H1 (cell line): ENCODE measurements at regions not wholly inside any gene's neighbourhood (a gene's known extent, or its start where the extent isn't known, plus 50 kb on each side); places are given as distances from the start of the nearest gene placed in this dataset.
A peak's percentile ranks its signal among the peaks of the same experiment; 100 is the strongest.

Source experiments
- FOSL1 ChIP-seq: IDR thresholded peaks from 2 replicates; pipeline ENCODE4 v1.6.1; 2011; ENCODE audit warnings: mild to moderate bottlenecking, low read depth, low read length, moderate library complexity; ENCODE audit not compliant: insufficient read depth
- GTF2F1 ChIP-seq: IDR thresholded peaks from 2 replicates; pipeline ENCODE4 v1.6.1; 2012; ENCODE audit warnings: low read depth, low read length, improper control_type of control experiment, borderline replicate concordance
- KDM1A ChIP-seq: fragments of 200-600, 300-600 bp; sonication (generic); IDR thresholded peaks from 2 replicates; pipeline ENCODE4 v1.7.1; 2016; ENCODE audit warnings: mild to moderate bottlenecking, low read length, borderline replicate concordance
- POLR2A ChIP-seq, 2 experiments: IDR thresholded peaks; 1 replicate in 1 of 2; 2 replicates in 1 of 2; pipeline ENCODE4 v1.6.1; 2011; ENCODE audit warnings: low read depth in 2 of 2, low read length in 2 of 2, mild to moderate bottlenecking in 2 of 2; ENCODE audit errors: control extremely low read depth in 1 of 2
- YY1 ChIP-seq: IDR thresholded peaks from 2 replicates; pipeline ENCODE4 v1.6.1; 2011; ENCODE audit warnings: low read depth, mild to moderate bottlenecking, low read length
- TF ChIP-seq, protein P1 (sequence below): IDR thresholded peaks from 2 replicates; pipeline ENCODE4 v1.6.1; 2012; ENCODE audit warnings: inconsistent platforms

DNA sequence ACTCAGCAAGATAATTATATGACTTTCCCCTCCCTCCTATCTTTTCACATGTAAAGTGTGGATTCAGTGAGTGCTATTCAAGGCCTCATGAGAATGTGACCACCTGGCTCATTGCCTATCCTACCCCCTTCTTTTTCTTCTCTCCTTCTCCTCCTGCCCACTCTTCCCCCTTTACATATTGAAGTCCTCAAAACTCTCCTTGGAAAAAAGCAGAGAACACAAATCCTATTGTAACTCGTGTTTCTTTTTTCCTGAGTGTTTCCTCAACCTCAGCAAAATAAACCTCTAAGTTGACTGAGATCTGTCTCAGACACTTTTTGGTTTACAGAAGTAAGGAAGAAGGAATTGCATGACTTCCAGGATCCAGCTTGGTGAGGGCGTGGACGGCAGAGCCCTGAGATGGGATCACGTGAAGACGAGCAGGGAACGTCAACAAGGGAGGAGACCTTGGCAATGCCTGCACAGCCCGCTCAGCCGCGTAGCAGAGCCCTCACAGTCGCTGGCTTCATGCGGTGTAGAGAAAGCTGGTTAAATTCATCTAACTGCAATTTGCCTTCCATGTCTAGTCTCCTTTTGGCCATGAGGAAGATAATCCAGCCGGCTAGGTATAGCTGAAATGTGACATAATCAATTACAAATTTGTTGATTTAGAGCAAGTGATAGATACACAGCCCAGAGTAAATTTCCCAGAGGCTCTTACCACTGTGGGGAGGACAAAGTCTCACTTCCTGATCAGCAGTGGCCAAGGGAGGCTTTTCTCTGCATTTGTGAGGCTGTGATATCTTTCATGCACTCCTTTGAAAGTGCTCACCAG, 75.7 kb downstream of the LYZL2 start (continued):
- TF ChIP-seq GTF2F1 (no peak), FOSL1 (no peak), POLR2A (IDR thresholded peaks at IDR 0.05; ENCODE audit: control extremely low read depth in 1 of 2, low read depth in 2 of 2, low read length in 2 of 2) (peak in 1 of 2 experiments; percentile 70; a peak in 2 of 3 replicates), KDM1A (no peak), YY1 (0 out of 2 replicates have a peak, but pooled peaks have one; percentile 52)
- TF ChIP-seq, protein P1, sequence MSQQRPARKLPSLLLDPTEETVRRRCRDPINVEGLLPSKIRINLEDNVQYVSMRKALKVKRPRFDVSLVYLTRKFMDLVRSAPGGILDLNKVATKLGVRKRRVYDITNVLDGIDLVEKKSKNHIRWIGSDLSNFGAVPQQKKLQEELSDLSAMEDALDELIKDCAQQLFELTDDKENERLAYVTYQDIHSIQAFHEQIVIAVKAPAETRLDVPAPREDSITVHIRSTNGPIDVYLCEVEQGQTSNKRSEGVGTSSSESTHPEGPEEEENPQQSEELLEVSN: peak; percentile 36
